ENCODE measurements at regions not wholly inside any gene's neighbourhood (a gene's known extent, or its start where the extent isn't known, plus 50 kb on each side); places are given as distances from the start of the nearest gene placed in this dataset.

DNA sequence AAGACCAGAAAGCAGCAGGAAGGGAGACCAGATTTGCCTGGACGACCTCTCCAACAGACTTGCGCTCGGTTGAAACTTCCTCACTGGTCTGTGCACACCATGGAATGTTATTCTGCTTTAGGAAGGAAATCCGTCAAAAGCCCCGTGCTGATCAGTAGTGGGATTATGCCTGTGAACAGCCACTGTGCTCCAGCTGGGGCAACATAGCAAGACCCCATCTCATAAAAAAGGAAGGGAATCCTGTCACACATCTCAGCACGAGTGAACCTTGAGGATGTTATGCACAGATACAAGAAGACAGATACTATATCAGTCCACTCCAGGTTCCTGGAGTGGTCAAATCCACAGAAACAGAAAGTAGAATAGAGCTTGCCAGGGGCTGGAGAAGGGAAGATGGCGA, 86.9 kb upstream of the FOXC1 start:
- Mint-ChIP-seq H3K9me3 (ENCODE audit: insufficient read depth) (peaks cover 2% of the 10 kb centered on the region), H3K27me3 (peaks cover 32% of the 10 kb centered on the region), H3K27ac (no peak overlapping the region), H3K4me3 (peak overlapping the region; percentile 8), H3K4me1 (peaks cover 6% of the 10 kb centered on the region)
- CTCF ChIA-PET: no interaction called here
- Histone ChIP-seq H3K4me2 (replicated peaks; ENCODE audit: low read depth, low read length, poor library complexity, severe bottlenecking) (no peak overlapping the region), H3K4me1 (ENCODE audit: control insufficient read depth in 2 of 2, insufficient read depth in 2 of 2, low read length in 2 of 2) (peaks cover 0 to 5% of the 10 kb centered on the region in 2 donors), H4K20me1 (ENCODE audit: control insufficient read depth, insufficient read depth, low read length, poor library complexity, severe bottlenecking) (no peaks in the 10 kb centered on the region), H3K27me3 (replicated peaks in 1 of 4; ENCODE audit: control extremely low read depth in 1 of 4, control insufficient read depth in 3 of 4, insufficient read depth in 4 of 4, low read length in 3 of 4) (peaks cover 0 to 26% (median 12%) of the 10 kb centered on the region in 4 experiments), H3K4me3 (ENCODE audit: control extremely low read depth in 1 of 5, extremely low read depth in 1 of 5, insufficient read depth in 1 of 5, low read depth in 2 of 5, low read length in 4 of 5) (no peak overlapping the region), H3K79me2 (ENCODE audit: control insufficient read depth, insufficient read depth, low read length) (no peaks in the 10 kb centered on the region), H3K9ac (ENCODE audit: low read length) (no peak overlapping the region), H3K9me3 (ENCODE audit: control extremely low read depth in 1 of 3, control insufficient read depth in 2 of 3, insufficient read depth in 1 of 3, low read length in 2 of 3) (peaks cover 0 to 21% (median 0%) of the 10 kb centered on the region in 3 donors), H3K36me3 (replicated peaks in 1 of 2; ENCODE audit: control extremely low read depth in 1 of 2, control insufficient read depth in 1 of 2, extremely low read depth in 1 of 2, insufficient read depth in 2 of 2, low read length in 1 of 2) (no peaks in the 10 kb centered on the region), H2AFZ (ENCODE audit: insufficient read depth, low read depth, low read length, poor library complexity, severe bottlenecking) (no peak overlapping the region), H3K27ac (ENCODE audit: low read length in 2 of 2) (no peak overlapping the region)
- intact Hi-C loops (cut with micrococcal nuclease): no loop called here
- POLR2A ChIA-PET: no interaction called here
- ATAC-seq (ENCODE audit: low read depth) (no peak), DNase-seq (no peak)
- TF ChIP-seq EZH2 (IDR thresholded peaks at IDR 0.05; ENCODE audit: borderline replicate concordance, insufficient read depth, low read depth, low read length, poor library complexity, severe bottlenecking): no peak
- TF ChIP-seq, protein P1, sequence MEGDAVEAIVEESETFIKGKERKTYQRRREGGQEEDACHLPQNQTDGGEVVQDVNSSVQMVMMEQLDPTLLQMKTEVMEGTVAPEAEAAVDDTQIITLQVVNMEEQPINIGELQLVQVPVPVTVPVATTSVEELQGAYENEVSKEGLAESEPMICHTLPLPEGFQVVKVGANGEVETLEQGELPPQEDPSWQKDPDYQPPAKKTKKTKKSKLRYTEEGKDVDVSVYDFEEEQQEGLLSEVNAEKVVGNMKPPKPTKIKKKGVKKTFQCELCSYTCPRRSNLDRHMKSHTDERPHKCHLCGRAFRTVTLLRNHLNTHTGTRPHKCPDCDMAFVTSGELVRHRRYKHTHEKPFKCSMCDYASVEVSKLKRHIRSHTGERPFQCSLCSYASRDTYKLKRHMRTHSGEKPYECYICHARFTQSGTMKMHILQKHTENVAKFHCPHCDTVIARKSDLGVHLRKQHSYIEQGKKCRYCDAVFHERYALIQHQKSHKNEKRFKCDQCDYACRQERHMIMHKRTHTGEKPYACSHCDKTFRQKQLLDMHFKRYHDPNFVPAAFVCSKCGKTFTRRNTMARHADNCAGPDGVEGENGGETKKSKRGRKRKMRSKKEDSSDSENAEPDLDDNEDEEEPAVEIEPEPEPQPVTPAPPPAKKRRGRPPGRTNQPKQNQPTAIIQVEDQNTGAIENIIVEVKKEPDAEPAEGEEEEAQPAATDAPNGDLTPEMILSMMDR (IDR thresholded peaks at IDR 0.05): no peak
- WGBS (ENCODE audit: insufficient coverage): 76% methylated on average over 5 of the region's 7 CpGs

- ATAC-seq (ENCODE audit: low read depth) (peak; percentile 68), DNase-seq (peak; percentile 51)
- H2AFZ ChIP-seq (ENCODE audit: insufficient read depth, low read depth, low read length, poor library complexity, severe bottlenecking): peak overlapping the region; percentile 54
- CTCF ChIA-PET: interaction anchor here (1.0 to 1.4 kb wide), 2 partner anchors 10 to 35 kb away, joined by 3 read pairs; no protein-coding TSS in a partner anchor
- no peak for TF ChIP-seq EZH2 (IDR thresholded peaks at IDR 0.05; ENCODE audit: borderline replicate concordance, insufficient read depth, low read depth, low read length, poor library complexity, severe bottlenecking)
- TF ChIP-seq, protein P1 (IDR thresholded peaks at IDR 0.05): peak; percentile 48
- peaks cover 0 to 26% (median 12%) of the 10 kb centered on the region in 4 experiments for H3K27me3 ChIP-seq (replicated peaks in 1 of 4; ENCODE audit: control extremely low read depth in 1 of 4, control insufficient read depth in 3 of 4, insufficient read depth in 4 of 4, low read length in 3 of 4)
- H3K9ac ChIP-seq (ENCODE audit: low read length): peak overlapping the region; percentile 19
- peak overlapping the region in 2 of 5 experiments; percentile 26 to 39 for H3K4me3 ChIP-seq (ENCODE audit: control extremely low read depth in 1 of 5, extremely low read depth in 1 of 5, insufficient read depth in 1 of 5, low read depth in 2 of 5, low read length in 4 of 5)
- peaks cover 2% of the 10 kb centered on the region for H3K9me3 Mint-ChIP-seq (ENCODE audit: insufficient read depth)
- peaks cover 0 to 5% of the 10 kb centered on the region in 2 donors for H3K4me1 ChIP-seq (ENCODE audit: control insufficient read depth in 2 of 2, insufficient read depth in 2 of 2, low read length in 2 of 2)
- H3K9me3 ChIP-seq (ENCODE audit: control extremely low read depth in 1 of 3, control insufficient read depth in 2 of 3, insufficient read depth in 1 of 3, low read length in 2 of 3): peaks cover 0 to 16% (median 0%) of the 10 kb centered on the region in 3 donors
- H3K4me3 Mint-ChIP-seq: peak overlapping the region; percentile 74
- no peak overlapping the region for H3K27ac ChIP-seq (ENCODE audit: low read length in 2 of 2)
- intact Hi-C loops (cut with micrococcal nuclease): no loop called here
- no peaks in the 10 kb centered on the region for H3K79me2 ChIP-seq (ENCODE audit: control insufficient read depth, insufficient read depth, low read length)
- 20% methylated on average over 34 of the region's 37 CpGs for WGBS (ENCODE audit: insufficient coverage)
- POLR2A ChIA-PET: no interaction called here
- no peaks in the 10 kb centered on the region for H4K20me1 ChIP-seq (ENCODE audit: control insufficient read depth, insufficient read depth, low read length, poor library complexity, severe bottlenecking)
- no peak overlapping the region for H3K27ac Mint-ChIP-seq
- H3K27me3 Mint-ChIP-seq: peaks cover 32% of the 10 kb centered on the region
- H3K4me2 ChIP-seq (replicated peaks; ENCODE audit: low read depth, low read length, poor library complexity, severe bottlenecking): peak overlapping the region; percentile 69
- peaks cover 6% of the 10 kb centered on the region for H3K4me1 Mint-ChIP-seq
- H3K36me3 ChIP-seq (replicated peaks in 1 of 2; ENCODE audit: control extremely low read depth in 1 of 2, control insufficient read depth in 1 of 2, extremely low read depth in 1 of 2, insufficient read depth in 2 of 2, low read length in 1 of 2): no peaks in the 10 kb centered on the region
These were observed 85.7 kb upstream of the FOXC1 start for GRCh38 chr6:1524040-1524480.
